HFF-Myc (cell line): ENCODE measurements at regions not wholly inside any gene's neighbourhood (a gene's known extent, or its start where the extent isn't known, plus 50 kb on each side); places are given as distances from the start of the nearest gene placed in this dataset.

Source experiments
- DNase-seq: peaks from one replicate; pipeline ENCODE4 v3.0.0-alpha.2; 2011; ENCODE audit warnings: low read depth; ENCODE audit errors: extremely low read depth
- H3K4me3 ChIP-seq: replicated peaks from 2 replicates; pipeline ENCODE4 v1.5.1; 2011; ENCODE audit warnings: low read depth, mild to moderate bottlenecking, control low read depth, low read length
- TF ChIP-seq, protein P1 (sequence below): IDR thresholded peaks from 2 replicates; pipeline ENCODE4 v1.5.1; 2012; ENCODE audit warnings: mild to moderate bottlenecking, low read depth, low read length, control low read depth; ENCODE audit errors: missing control alignments

GRCh38 chr13:67651908-67652465 is 421.9 kb upstream of the PCDH9 start:
- H3K4me3 ChIP-seq: no peak overlapping the region
- TF ChIP-seq, protein P1, sequence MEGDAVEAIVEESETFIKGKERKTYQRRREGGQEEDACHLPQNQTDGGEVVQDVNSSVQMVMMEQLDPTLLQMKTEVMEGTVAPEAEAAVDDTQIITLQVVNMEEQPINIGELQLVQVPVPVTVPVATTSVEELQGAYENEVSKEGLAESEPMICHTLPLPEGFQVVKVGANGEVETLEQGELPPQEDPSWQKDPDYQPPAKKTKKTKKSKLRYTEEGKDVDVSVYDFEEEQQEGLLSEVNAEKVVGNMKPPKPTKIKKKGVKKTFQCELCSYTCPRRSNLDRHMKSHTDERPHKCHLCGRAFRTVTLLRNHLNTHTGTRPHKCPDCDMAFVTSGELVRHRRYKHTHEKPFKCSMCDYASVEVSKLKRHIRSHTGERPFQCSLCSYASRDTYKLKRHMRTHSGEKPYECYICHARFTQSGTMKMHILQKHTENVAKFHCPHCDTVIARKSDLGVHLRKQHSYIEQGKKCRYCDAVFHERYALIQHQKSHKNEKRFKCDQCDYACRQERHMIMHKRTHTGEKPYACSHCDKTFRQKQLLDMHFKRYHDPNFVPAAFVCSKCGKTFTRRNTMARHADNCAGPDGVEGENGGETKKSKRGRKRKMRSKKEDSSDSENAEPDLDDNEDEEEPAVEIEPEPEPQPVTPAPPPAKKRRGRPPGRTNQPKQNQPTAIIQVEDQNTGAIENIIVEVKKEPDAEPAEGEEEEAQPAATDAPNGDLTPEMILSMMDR: no peak
- DNase-seq: no peak

GRCh38 chr13:67650471-67650870 is 420.3 kb upstream of the PCDH9 start:
- no peak overlapping the region for H3K4me3 ChIP-seq
- DNase-seq: no peak
- TF ChIP-seq, protein P1: no peak

- TF ChIP-seq, protein P1: no peak
- DNase-seq: no peak
Measured at GRCh38 chr13:67645874-67646467, 415.8 kb upstream of the PCDH9 start.

DNA sequence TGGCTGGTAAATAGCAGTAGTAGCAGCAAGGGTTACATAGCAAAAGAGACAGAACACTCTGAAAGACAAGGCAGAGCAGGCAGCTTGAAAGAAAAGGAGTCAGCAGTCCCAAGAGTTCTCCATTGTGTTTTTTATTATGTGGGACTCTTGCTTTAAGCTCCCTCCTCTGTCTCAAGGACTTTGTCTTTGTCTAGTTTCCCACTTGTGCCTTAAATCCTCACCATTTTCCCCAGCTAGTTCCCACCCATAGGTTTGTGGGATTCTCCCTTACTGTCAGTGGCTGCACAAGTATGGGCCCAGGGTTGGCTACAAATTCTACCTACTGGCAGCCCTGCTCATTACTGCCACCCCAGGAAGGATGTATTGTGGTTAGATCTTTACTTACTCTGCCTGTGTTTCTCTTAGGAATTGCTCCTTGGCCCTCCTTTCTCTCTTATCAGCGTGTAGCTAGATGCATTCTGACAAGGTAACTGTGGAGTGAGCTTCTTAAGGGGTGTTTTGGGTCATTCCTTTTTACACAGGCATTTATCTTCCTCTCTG is 413.4 kb upstream of the PCDH9 start:
- TF ChIP-seq, protein P1: no peak
- H3K4me3 ChIP-seq: no peak overlapping the region
- no peak for DNase-seq

More at GRCh38 chr13:67645874-67646467, 415.8 kb upstream of the PCDH9 start:
- no peak overlapping the region for H3K4me3 ChIP-seq

DNA sequence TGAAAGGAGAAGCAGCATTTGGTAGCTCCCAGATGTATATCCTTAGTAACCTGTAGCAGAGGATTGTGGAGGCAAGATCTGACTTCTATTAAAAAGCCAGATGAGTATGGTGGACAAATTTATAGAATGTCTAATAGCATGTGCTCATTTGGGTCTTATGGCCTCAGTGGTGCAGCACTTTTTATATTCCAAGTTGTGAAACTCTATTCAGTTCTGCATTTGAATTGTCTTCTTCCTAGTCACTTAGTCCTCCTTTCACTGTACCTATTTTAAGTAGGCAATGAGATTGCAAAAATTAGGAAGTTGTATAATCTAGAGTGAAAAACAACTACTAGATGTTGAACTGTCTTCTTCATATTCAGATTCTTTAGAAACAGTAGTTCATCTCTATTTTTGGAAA is 412.5 kb upstream of the PCDH9 start:
- no peak overlapping the region for H3K4me3 ChIP-seq
- TF ChIP-seq, protein P1: no peak
- DNase-seq: no peak

- TF ChIP-seq, protein P1: no peak
- no peak overlapping the region for H3K4me3 ChIP-seq
- no peak for DNase-seq
Measured at GRCh38 chr13:67635754-67636153, 405.6 kb upstream of the PCDH9 start.

- TF ChIP-seq, protein P1: no peak
Measured at GRCh38 chr13:67632590-67632989, 402.5 kb upstream of the PCDH9 start.

More at GRCh38 chr13:67632590-67632989, 402.5 kb upstream of the PCDH9 start:
- DNase-seq: no peak
- no peak overlapping the region for H3K4me3 ChIP-seq
